ENCODE measurements at regions not wholly inside any gene's neighbourhood (a gene's known extent, or its start where the extent isn't known, plus 50 kb on each side); places are given as distances from the start of the nearest gene placed in this dataset.

- TF ChIP-seq CTCF (IDR thresholded peaks at IDR 0.05) (no peak), POLR2A (IDR thresholded peaks at IDR 0.05) (no peak)
Observed at GRCh38 chr5:12114075-12114474, 209.8 kb upstream of the CTNND2 start.

Data from sigmoid colon (tissue), 3 donors.